ENCODE measurements at regions not wholly inside any gene's neighbourhood (a gene's known extent, or its start where the extent isn't known, plus 50 kb on each side); places are given as distances from the start of the nearest gene placed in this dataset.

DNA sequence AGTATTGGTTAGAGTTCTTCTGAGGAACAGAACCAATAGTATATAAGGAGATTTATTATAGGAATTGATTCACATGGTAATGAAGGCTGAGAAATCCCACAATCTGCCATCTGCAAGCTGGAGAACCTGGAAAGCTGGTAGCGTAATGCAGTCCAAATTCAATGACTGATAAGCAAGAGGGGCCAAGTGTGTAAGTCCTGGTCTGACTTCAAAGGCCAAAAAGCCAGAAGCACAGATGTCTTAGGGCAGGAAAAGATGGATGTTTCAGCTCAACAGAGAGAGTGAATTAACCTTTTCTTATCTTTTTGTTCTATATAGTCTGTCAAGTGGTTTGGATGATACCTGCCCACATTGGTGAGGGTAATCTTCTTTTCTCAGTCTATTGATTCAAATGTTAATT is 146.4 kb downstream of the FGF10 start:
- TF ChIP-seq YY1 (IDR thresholded peaks at IDR 0.05; ENCODE audit: insufficient read depth, insufficient read length): no peak
- TF ChIP-seq SUZ12 (IDR thresholded peaks at IDR 0.05; ENCODE audit: extremely low read depth, insufficient read depth, insufficient read length): no peak

All from NT2/D1 (cell line).